ENCODE measurements at regions not wholly inside any gene's neighbourhood (a gene's known extent, or its start where the extent isn't known, plus 50 kb on each side); places are given as distances from the start of the nearest gene placed in this dataset.

DNA sequence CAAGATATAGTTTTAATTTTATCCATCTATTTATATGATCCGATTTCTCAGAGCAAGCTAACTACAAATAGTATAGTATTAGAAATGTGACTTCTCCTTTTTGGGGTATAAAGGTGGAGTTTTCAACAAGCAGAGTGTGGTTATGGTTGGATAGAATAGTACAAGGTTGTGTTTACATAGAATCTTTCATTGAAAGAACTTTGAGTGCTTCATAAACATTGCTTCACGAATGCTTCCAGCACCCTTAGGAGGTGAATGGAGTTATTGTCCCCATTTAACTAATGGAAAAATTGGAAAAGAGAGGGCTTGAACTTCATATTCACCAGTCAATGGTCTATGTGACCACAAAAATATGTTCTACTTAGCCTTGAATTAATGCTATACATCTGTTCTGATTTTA lies 134.1 kb upstream of the CITED2 start:
- Mint-ChIP-seq H3K9me3 (ENCODE audit: unreplicated experiment) (no peaks in the 10 kb centered on the region), H3K27ac (ENCODE audit: low read depth, unreplicated experiment) (no peak overlapping the region), H3K27me3 (ENCODE audit: insufficient read depth, unreplicated experiment) (no peaks in the 10 kb centered on the region), H3K4me3 (ENCODE audit: unreplicated experiment) (no peak overlapping the region), H3K4me1 (ENCODE audit: insufficient read depth, unreplicated experiment) (peaks cover 5% of the 10 kb centered on the region), H3K36me3 (ENCODE audit: insufficient read depth, unreplicated experiment) (no peaks in the 10 kb centered on the region)
- BruUV-seq (replicated peaks): no TSS peak
- no peak for DNase-seq (ENCODE audit: unreplicated experiment)
- intact Hi-C loops (cut with micrococcal nuclease): no loop called here
- ChIA-PET POLR2A (interaction anchor here (1.6 kb wide), 1 partner anchor 132 kb away, joined by 3 read pairs; no protein-coding TSS in a partner anchor), CTCF (interaction anchor here (0.6 kb wide), 2 partner anchors 57 to 749 kb away, joined by 3 read pairs; no protein-coding TSS in a partner anchor)
- TF ChIP-seq, protein P1, sequence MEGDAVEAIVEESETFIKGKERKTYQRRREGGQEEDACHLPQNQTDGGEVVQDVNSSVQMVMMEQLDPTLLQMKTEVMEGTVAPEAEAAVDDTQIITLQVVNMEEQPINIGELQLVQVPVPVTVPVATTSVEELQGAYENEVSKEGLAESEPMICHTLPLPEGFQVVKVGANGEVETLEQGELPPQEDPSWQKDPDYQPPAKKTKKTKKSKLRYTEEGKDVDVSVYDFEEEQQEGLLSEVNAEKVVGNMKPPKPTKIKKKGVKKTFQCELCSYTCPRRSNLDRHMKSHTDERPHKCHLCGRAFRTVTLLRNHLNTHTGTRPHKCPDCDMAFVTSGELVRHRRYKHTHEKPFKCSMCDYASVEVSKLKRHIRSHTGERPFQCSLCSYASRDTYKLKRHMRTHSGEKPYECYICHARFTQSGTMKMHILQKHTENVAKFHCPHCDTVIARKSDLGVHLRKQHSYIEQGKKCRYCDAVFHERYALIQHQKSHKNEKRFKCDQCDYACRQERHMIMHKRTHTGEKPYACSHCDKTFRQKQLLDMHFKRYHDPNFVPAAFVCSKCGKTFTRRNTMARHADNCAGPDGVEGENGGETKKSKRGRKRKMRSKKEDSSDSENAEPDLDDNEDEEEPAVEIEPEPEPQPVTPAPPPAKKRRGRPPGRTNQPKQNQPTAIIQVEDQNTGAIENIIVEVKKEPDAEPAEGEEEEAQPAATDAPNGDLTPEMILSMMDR (IDR thresholded peaks at IDR 0.05; ENCODE audit: unreplicated experiment): no peak

DNA sequence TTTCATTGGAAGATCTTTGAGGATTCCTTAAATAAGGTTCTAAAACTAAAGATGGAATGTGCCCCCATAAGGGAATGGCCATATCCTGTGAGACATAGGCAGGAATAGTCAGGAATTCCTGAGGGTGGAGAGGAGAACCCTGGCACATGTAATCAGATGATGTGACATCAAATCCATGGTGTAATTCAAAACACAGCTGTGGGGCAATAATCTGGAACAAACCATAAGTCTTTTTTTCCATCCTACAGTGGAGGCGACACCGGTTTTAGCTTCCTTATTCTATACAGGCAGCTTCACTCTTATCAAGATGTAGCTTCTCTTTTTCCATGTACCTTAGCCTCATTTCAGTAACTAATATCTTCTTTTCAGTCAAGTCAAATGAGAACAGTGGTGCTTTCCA lies 133.6 kb upstream of the CITED2 start:
- TF ChIP-seq, protein P1 (IDR thresholded peaks at IDR 0.05; ENCODE audit: unreplicated experiment): no peak
- intact Hi-C loops (cut with micrococcal nuclease): no loop called here
- H3K27ac Mint-ChIP-seq (ENCODE audit: low read depth, unreplicated experiment): no peak overlapping the region
- BruUV-seq (replicated peaks): no TSS peak
- H3K36me3 Mint-ChIP-seq (ENCODE audit: insufficient read depth, unreplicated experiment): no peaks in the 10 kb centered on the region
- no peak for DNase-seq (ENCODE audit: unreplicated experiment)
- H3K27me3 Mint-ChIP-seq (ENCODE audit: insufficient read depth, unreplicated experiment): no peaks in the 10 kb centered on the region
- no peaks in the 10 kb centered on the region for H3K9me3 Mint-ChIP-seq (ENCODE audit: unreplicated experiment)
- peaks cover 5% of the 10 kb centered on the region for H3K4me1 Mint-ChIP-seq (ENCODE audit: insufficient read depth, unreplicated experiment)
- CTCF ChIA-PET: interaction anchor here (0.6 kb wide), 1 partner anchor 57 kb away, joined by 3 read pairs; no protein-coding TSS in a partner anchor
- POLR2A ChIA-PET: interaction anchor here (1.6 kb wide), 1 partner anchor 131 kb away, joined by 3 read pairs; no protein-coding TSS in a partner anchor
- H3K4me3 Mint-ChIP-seq (ENCODE audit: unreplicated experiment): no peak overlapping the region

DNA sequence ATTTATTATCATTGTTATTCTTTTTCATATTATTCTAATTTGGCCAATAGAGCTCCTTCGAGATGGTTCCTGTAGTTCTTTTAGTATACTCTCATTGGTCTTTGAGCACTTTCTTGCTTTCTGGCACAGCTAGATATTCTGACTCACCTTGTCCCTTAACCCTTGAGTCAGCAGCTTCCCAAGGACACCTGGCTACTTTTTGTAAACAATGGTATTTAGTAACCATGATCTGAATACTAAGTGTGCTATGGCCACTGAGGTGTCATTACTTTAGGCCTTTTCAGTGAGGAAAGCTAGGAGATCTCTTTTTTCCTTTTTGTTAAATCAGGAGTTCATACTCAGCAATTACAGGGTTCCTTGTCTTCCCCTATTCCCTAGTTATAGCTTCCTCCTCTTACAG lies 126.5 kb upstream of the CITED2 start:
- TF ChIP-seq, protein P1 (IDR thresholded peaks at IDR 0.05; ENCODE audit: unreplicated experiment): no peak
- no TSS peak for BruUV-seq (replicated peaks)
- DNase-seq (ENCODE audit: unreplicated experiment): no peak
- ChIA-PET CTCF (interaction anchor here (0.9 to 1.0 kb wide), 2 partner anchors 9 to 18 kb away, joined by 3 to 5 read pairs; no protein-coding TSS in a partner anchor), POLR2A (interaction anchor here (0.8 to 1.2 kb wide), 3 partner anchors 124 to 153 kb away, joined by 3 to 4 read pairs (median 3); no protein-coding TSS in a partner anchor)
- Mint-ChIP-seq H3K4me3 (ENCODE audit: unreplicated experiment) (no peak overlapping the region), H3K4me1 (ENCODE audit: insufficient read depth, unreplicated experiment) (no peaks in the 10 kb centered on the region), H3K27me3 (ENCODE audit: insufficient read depth, unreplicated experiment) (no peaks in the 10 kb centered on the region), H3K27ac (ENCODE audit: low read depth, unreplicated experiment) (no peak overlapping the region), H3K36me3 (ENCODE audit: insufficient read depth, unreplicated experiment) (no peaks in the 10 kb centered on the region), H3K9me3 (ENCODE audit: unreplicated experiment) (peaks cover 9% of the 10 kb centered on the region)
- intact Hi-C loops (cut with micrococcal nuclease): no loop called here

DNA sequence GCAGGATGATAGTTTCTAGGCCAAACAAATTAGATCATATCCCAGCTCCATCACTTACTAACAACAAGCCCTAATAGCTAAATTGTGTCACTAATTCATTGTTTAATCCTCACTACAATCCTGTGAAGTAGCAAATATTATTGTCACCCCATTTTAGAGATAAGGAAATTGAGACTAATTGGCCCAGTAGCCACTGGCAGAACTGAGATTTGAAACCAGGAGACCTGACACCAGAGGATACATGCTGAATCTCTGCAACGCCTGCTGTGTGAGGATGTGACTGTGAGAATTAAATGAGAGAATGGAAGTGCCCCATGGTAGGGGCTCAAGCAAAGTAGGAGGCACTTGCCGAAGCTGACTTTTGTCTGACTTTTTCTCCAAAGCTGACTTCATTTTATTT lies 124.3 kb upstream of the CITED2 start:
- intact Hi-C loops (cut with micrococcal nuclease): no loop called here
- Mint-ChIP-seq H3K9me3 (ENCODE audit: unreplicated experiment) (peaks cover 9% of the 10 kb centered on the region), H3K4me1 (ENCODE audit: insufficient read depth, unreplicated experiment) (no peaks in the 10 kb centered on the region), H3K36me3 (ENCODE audit: insufficient read depth, unreplicated experiment) (no peaks in the 10 kb centered on the region), H3K27ac (ENCODE audit: low read depth, unreplicated experiment) (no peak overlapping the region), H3K4me3 (ENCODE audit: unreplicated experiment) (no peak overlapping the region), H3K27me3 (ENCODE audit: insufficient read depth, unreplicated experiment) (no peaks in the 10 kb centered on the region)
- no peak for DNase-seq (ENCODE audit: unreplicated experiment)
- TF ChIP-seq, protein P1 (IDR thresholded peaks at IDR 0.05; ENCODE audit: unreplicated experiment): no peak
- no TSS peak for BruUV-seq (replicated peaks)
- POLR2A ChIA-PET: no interaction called here
- CTCF ChIA-PET: no interaction called here

Data from MCF 10A (cell line).